Stomach (tissue), 8 donors: ENCODE measurements at regions not wholly inside any gene's neighbourhood (a gene's known extent, or its start where the extent isn't known, plus 50 kb on each side); places are given as distances from the start of the nearest gene placed in this dataset.

Experiments
- DNase-seq, 2 donors: peaks; one replicate each; pipeline versions ENCODE4 v3.0.0 to v3.0.0-alpha.2; 2013 to 2019
- H3K27ac ChIP-seq, 5 donors: fragments of 200-600 bp in 4 of 5; sonication (generic) in 4 of 5; one replicate each; pipeline ENCODE4 v1.5.1; 2013 to 2019; ENCODE audit warnings: mild to moderate bottlenecking in 1 of 5, moderate library complexity in 1 of 5
- H3K27me3 ChIP-seq, 3 donors: fragments of 200-600 bp; sonication (generic); one replicate each; pipeline ENCODE4 v1.5.1; 2017 to 2019; ENCODE audit warnings: mixed run types in 1 of 3
- H3K36me3 ChIP-seq, 4 donors: fragments of 200-600 bp; sonication (generic); 1 replicate in 3 of 4; 2 replicates in 1 of 4; pipeline ENCODE4 v1.5.1; 2016 to 2019
- H3K4me1 ChIP-seq, 4 donors: fragments of 200-600 bp; sonication (generic); one replicate each; pipeline ENCODE4 v1.5.1; 2016 to 2019
- H3K4me3 ChIP-seq, 4 donors: fragments of 200-600 bp; sonication (generic) in 3 of 4; one replicate each; pipeline ENCODE4 v1.5.1; 2016 to 2019; ENCODE audit warnings: mild to moderate bottlenecking in 1 of 4
- H3K9me3 ChIP-seq, 4 donors: fragments of 200-600 bp; sonication (generic); one replicate each; pipeline ENCODE4 v1.5.1; 2016 to 2019
- EP300 ChIP-seq: sonication (generic); formaldehyde crosslinking; IDR thresholded peaks from one replicate; pipeline ENCODE4 v1.6.1; 2017; ENCODE audit warnings: antibody characterized with exemption
- POLR2A ChIP-seq, 4 donors: fragments of 450-650 bp; IDR thresholded peaks; one replicate each; pipeline ENCODE4 v1.6.1; 2016; ENCODE audit warnings: antibody characterized with exemption in 4 of 4, control low read depth in 2 of 4, mild to moderate bottlenecking in 1 of 4, moderate library complexity in 1 of 4
- POLR2AphosphoS5 ChIP-seq, 3 donors: sonication (generic); formaldehyde crosslinking; IDR thresholded peaks; one replicate each; pipeline ENCODE4 v1.6.1; 2016; ENCODE audit warnings: antibody characterized with exemption in 3 of 3
- WGBS, 5 donors: extraction: QIAGEN DNeasy Blood & Tissue Kit in 3 of 5; methylation state at CpG; one replicate each; pipeline versions ENCODE4 v1.1.5 to v1.1.7; 2013 to 2018; 5-methylcytosine and 5-hydroxymethylcytosine counted together
- intact Hi-C: fragments of 100-400 bp; cut with DNase I; formaldehyde crosslinking; loops from one replicate; pipeline ENCODE4 v1.15.1; 2023; ENCODE audit warnings: low total_unique reads
- TF ChIP-seq, protein P1 (sequence below), 7 experiments: fragments of 450-650 bp in 4 of 7; fragments of 200-600 bp in 3 of 7; sonication (generic) in 3 of 7; IDR thresholded peaks; one replicate each; pipeline ENCODE4 v1.5.1; 2016 to 2019; ENCODE audit warnings: antibody characterized with exemption in 7 of 7, control low read depth in 2 of 7, mild to moderate bottlenecking in 1 of 7
- donor health status: healthy with polysubstance abuse.
- donor health status: Bipolar disorder and iron deficiency.
- donor health status: healthy.

DNA sequence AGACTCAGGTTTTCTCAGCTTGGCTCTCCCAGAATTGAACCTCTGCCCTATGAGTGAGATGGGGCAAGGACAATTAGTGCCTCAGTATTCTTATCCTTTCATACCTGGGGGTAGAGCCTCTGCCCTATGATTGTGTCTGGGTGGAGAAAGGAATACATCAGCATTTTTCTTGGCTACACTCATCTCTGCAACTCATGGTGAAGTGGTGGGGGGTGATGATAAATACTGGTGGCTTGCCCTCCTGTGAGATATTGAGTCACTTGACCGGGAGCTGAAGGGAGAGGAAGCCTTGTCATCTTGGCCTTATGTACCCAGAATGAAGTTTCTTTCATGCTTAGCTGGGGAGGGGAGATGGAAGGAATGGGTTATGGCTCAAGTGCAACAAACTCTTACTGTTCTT is 71.3 kb upstream of the ENOX2 start:
- 29 to 72% (median 60%) methylated on average over 1 of the region's 1 CpG for WGBS, 5 donors
- H3K9me3 ChIP-seq: no peaks in the 10 kb centered on the region
- H3K36me3 ChIP-seq: no peaks in the 10 kb centered on the region
- H3K4me1 ChIP-seq: no peaks in the 10 kb centered on the region
- no peak for DNase-seq
- H3K27ac ChIP-seq: no peak overlapping the region
- no peak for TF ChIP-seq POLR2A (IDR thresholded peaks at IDR 0.05)
- no peak for TF ChIP-seq EP300
- TF ChIP-seq, protein P1, sequence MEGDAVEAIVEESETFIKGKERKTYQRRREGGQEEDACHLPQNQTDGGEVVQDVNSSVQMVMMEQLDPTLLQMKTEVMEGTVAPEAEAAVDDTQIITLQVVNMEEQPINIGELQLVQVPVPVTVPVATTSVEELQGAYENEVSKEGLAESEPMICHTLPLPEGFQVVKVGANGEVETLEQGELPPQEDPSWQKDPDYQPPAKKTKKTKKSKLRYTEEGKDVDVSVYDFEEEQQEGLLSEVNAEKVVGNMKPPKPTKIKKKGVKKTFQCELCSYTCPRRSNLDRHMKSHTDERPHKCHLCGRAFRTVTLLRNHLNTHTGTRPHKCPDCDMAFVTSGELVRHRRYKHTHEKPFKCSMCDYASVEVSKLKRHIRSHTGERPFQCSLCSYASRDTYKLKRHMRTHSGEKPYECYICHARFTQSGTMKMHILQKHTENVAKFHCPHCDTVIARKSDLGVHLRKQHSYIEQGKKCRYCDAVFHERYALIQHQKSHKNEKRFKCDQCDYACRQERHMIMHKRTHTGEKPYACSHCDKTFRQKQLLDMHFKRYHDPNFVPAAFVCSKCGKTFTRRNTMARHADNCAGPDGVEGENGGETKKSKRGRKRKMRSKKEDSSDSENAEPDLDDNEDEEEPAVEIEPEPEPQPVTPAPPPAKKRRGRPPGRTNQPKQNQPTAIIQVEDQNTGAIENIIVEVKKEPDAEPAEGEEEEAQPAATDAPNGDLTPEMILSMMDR (IDR thresholded peaks at IDR 0.05): no peak
- TF ChIP-seq POLR2AphosphoS5 (IDR thresholded peaks at IDR 0.05): no peak
- H3K4me3 ChIP-seq: no peak overlapping the region
- peaks cover 0 to 10% (median 0%) of the 10 kb centered on the region in 3 donors for H3K27me3 ChIP-seq
- intact Hi-C loops: no loop called here

DNA sequence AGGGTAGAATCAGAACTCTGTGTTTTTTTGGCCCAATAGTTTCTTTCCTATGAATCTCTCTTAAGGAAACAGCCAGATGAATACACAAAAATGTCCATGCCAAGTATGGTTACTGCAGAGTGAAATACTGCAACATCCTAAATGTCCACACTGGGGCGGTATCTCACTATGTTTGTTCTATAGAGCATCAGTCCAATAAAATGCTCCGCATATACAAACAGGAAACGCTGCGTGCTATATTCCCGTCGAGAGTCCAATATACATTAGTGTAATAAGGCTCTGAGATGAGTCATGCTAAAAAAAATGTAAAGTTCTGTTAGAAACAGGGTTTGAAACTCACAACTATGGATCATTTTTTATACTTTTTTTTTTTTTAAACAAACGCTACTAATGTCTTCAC is 72.9 kb upstream of the ENOX2 start:
- Histone ChIP-seq H3K9me3 (no peaks in the 10 kb centered on the region), H3K27me3 (peaks cover 0 to 12% (median 0%) of the 10 kb centered on the region in 3 donors), H3K27ac (no peak overlapping the region), H3K36me3 (no peaks in the 10 kb centered on the region), H3K4me1 (no peaks in the 10 kb centered on the region), H3K4me3 (no peak overlapping the region)
- peak in 1 of 2 donors; percentile 77 for DNase-seq
- 6 to 12% (median 8%) methylated on average over 7 of the region's 7 CpGs for WGBS, 5 donors
- intact Hi-C loops: no loop called here
- TF ChIP-seq EP300: no peak
- TF ChIP-seq, protein P1 (IDR thresholded peaks at IDR 0.05): peak in 4 of 7 experiments; percentile 17 to 33 (median 22)
- TF ChIP-seq POLR2A (IDR thresholded peaks at IDR 0.05): no peak

DNA sequence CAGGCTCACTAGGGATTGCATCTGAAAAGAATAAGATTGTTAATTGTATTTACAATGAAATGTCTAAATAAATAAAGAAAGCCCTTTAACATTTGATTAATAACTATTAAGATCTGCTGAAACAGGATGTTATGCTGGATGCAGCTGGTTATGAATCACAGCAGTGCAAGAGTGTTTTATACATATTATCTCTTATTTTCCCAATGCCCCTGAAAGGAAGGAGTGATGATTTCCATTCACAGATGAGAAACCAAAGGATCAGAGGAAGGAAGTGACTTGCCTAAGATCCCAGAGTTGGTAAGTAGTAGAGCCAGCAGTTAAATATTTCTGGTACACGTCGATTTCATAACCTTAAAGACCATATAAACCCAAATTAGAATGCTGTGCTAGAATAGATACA is 76.3 kb upstream of the ARHGAP36 start:
- intact Hi-C loops: no loop called here
- TF ChIP-seq POLR2AphosphoS5 (IDR thresholded peaks at IDR 0.05) (no peak), POLR2A (IDR thresholded peaks at IDR 0.05) (no peak), EP300 (no peak)
- TF ChIP-seq, protein P1 (IDR thresholded peaks at IDR 0.05): no peak
- no peaks in the 10 kb centered on the region for H3K9me3 ChIP-seq
- no peaks in the 10 kb centered on the region for H3K4me1 ChIP-seq
- H3K27ac ChIP-seq: no peak overlapping the region
- H3K4me3 ChIP-seq: no peak overlapping the region
- no peak for DNase-seq
- WGBS, 5 donors: 58 to 84% (median 78%) methylated on average over 2 of the region's 2 CpGs
- H3K36me3 ChIP-seq: no peaks in the 10 kb centered on the region
- peaks cover 0 to 13% (median 0%) of the 10 kb centered on the region in 3 donors for H3K27me3 ChIP-seq

- no peaks in the 10 kb centered on the region for H3K4me1 ChIP-seq
- TF ChIP-seq POLR2AphosphoS5 (IDR thresholded peaks at IDR 0.05): no peak
- TF ChIP-seq, protein P1 (IDR thresholded peaks at IDR 0.05): no peak
- no peak for TF ChIP-seq POLR2A (IDR thresholded peaks at IDR 0.05)
- TF ChIP-seq EP300: no peak
- no peak overlapping the region for H3K4me3 ChIP-seq
- intact Hi-C loops: no loop called here
- H3K27me3 ChIP-seq: peaks cover 0 to 15% (median 0%) of the 10 kb centered on the region in 3 donors
- H3K27ac ChIP-seq: no peak overlapping the region
- DNase-seq: peak in 1 of 2 donors; percentile 2
- no peaks in the 10 kb centered on the region for H3K36me3 ChIP-seq
- 34 to 48% (median 41%) methylated on average over 4 of the region's 4 CpGs for WGBS, 5 donors
- H3K9me3 ChIP-seq: no peaks in the 10 kb centered on the region
These were observed 73.4 kb upstream of the ARHGAP36 start for GRCh38 chrX:130984782-130985181.
